GM21367 (cell line): ENCODE measurements at regions not wholly inside any gene's neighbourhood (a gene's known extent, or its start where the extent isn't known, plus 50 kb on each side); places are given as distances from the start of the nearest gene placed in this dataset.
"Not testable (repeated sequence)": the region's sequence is repeated elsewhere in the genome, so short reads cannot be mapped to it uniquely, and the experiment has no call there.

Source experiments
- ATAC-seq: cut with Tn5 transposase; IDR thresholded peaks from one replicate; pipeline ENCODE4 v1.9.1; 2021; ENCODE audit not compliant: unreplicated experiment

- no peak for ATAC-seq
Measured at GRCh38 chrX:114272096-114272686, 311.7 kb upstream of the HTR2C start.

GRCh38 chrX:114270371-114270770 lies 313.5 kb upstream of the HTR2C start:
- not testable (repeated sequence) for ATAC-seq

- no peak for ATAC-seq
Measured at GRCh38 chrX:114268643-114269042, 315.2 kb upstream of the HTR2C start.

GRCh38 chrX:114267142-114267541 lies 316.7 kb upstream of the HTR2C start:
- ATAC-seq: no peak

GRCh38 chrX:114252186-114252585 lies 331.7 kb upstream of the HTR2C start:
- no peak for ATAC-seq

DNA sequence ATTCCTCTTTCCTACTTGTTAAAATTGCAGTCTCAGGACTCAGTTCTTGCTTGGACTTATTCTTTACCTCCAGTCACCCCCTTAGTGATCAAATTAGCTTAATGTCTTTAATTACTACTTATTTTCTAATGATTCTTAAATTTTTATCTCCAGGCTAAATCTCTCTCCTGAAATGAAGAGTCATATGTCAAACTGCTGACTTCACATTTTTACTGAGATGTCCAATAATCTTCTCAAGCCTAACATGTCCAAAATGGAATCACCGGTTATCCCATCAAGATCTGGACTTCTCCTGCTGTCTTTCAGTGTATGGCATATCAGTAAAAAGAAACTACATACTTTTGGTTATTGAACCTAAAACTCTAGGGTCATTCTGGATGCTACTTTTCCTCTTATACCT lies 332.3 kb upstream of the HTR2C start:
- no peak for ATAC-seq

DNA sequence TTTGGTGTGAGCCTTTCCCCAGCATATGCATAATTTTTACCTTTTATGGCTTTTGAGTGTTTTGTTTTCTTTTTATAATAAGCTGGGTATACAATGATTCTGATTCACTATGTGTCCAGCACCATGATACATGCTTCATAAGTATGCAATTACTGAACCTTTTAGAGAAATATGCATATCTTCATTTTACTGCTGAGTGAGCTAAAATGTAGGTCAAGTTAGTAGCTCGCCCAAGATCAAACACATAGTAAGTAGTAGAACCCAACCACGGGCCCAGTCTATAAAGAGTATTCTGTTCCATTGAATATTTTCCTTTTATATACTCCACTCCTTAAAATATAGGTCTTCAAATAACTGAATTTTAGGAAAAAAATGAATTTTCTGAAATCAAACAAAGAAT lies 362.4 kb upstream of the HTR2C start:
- ATAC-seq: no peak

DNA sequence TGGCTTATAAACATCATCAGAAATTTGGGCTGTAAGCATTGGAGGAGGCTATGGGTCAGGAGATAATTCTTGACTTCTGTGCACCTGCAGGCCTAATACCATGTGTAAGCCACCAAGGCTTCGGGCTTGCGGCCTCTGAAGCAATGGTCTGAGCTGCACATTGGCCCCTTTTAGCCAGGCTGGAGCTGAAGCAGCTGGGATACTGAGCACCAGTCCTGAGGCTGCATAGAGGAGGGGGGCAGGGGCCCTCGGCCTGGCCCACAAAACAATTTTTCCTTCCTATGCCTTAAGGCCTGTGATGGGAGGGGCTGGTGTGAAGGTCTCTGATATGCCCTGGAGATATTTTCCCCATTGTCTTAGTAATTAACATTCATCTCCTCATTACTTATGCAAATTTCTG lies 373.0 kb upstream of the HTR2C start:
- no peak for ATAC-seq

GRCh38 chrX:114201622-114202021 lies 382.3 kb upstream of the HTR2C start:
- no peak for ATAC-seq

GRCh38 chrX:114181195-114181594 lies 402.7 kb upstream of the HTR2C start:
- no peak for ATAC-seq

- ATAC-seq: no peak
Measured at GRCh38 chrX:114178126-114178525, 405.8 kb upstream of the HTR2C start.

DNA sequence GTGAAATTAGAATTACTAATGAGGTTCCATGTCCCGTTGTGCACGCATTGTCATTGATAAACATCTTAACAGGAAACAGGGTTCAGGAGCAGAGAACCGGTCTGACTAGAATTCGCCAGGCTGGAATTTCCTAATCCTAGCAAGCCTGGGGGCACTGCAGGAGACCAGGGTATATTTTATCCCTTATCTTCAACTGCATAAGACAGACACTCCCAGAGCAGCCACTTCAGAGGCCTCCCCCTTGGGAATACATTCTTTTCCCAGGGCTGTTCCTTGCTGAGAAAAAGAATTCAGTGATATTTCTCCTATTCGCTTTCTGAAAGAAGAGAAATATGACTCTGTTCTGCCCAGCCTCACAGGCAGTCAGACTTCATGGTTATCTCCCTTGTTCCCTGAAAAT lies 416.6 kb upstream of the HTR2C start:
- ATAC-seq: not testable (repeated sequence)

DNA sequence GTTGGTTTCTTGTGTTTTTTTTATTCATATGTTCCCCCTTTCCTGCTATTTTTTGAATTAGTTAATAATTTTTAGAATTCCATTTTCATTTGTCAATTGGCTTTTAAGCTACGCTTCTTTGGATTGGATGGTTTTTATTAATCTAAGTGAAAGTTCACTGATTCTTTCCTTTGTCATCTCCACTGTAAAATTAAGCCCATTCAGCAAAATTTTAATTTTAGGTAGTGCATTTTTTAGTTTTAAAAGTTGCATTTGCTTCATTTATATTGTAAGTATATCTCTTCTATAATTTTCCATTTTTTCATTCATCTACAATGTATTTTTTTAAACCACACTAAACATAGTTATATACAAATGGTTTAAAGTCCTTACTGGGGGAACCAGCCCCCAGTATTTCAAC lies 417.3 kb upstream of the HTR2C start:
- ATAC-seq: no peak

DNA sequence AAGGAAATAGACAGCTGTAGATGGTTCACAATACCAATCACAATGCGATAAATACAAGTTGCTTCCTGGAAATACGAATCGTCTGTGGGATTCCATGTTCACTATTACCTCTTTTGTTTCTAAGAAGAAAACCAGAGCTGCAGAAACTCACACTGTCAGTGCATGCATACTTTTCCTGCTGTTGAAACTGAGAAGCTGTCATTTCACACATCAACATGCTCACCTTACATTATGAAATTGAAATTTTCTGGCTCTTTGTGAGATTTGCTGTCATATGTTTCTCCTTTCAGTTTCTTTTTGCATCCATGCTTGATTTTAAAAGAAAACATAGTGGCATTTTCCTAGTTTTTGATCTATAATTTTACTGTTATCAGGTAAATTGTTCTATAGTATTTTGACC lies 418.3 kb upstream of the HTR2C start:
- ATAC-seq: no peak

GRCh38 chrX:114162068-114162735 lies 421.7 kb upstream of the HTR2C start:
- ATAC-seq: no peak

GRCh38 chrX:114152801-114153200 lies 431.1 kb upstream of the HTR2C start:
- ATAC-seq: no peak

GRCh38 chrX:114152130-114152529 lies 431.8 kb upstream of the HTR2C start:
- ATAC-seq: no peak

GRCh38 chrX:114134465-114134864 lies 449.4 kb upstream of the HTR2C start:
- no peak for ATAC-seq

GRCh38 chrX:114127411-114128025 lies 456.4 kb upstream of the HTR2C start:
- no peak for ATAC-seq

- ATAC-seq: no peak
Measured at GRCh38 chrX:114127005-114127404, 456.9 kb upstream of the HTR2C start.

DNA sequence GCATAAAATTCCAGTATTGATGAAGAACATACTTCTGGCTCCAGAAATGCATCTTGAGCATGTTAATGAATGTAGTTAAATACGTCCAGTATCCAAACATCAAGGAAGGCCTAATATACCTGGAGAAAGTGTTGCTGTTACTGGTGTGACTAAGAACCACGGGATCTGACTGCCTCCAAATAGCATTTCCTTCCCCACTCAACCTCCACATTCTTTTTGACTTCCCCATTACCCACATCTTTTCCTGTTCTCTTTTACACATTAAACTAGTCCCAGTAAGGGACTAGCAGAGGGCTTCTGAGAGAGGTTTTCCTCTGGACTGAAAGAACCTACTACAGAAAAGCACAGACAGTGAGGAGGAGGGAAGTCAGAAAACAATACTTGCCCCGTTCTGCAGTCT lies 482.8 kb upstream of the HTR2C start:
- ATAC-seq: no peak

GRCh38 chrX:114097866-114098265 lies 486.0 kb upstream of the HTR2C start:
- no peak for ATAC-seq

- ATAC-seq: no peak
Measured at GRCh38 chrX:114097427-114097826, 486.5 kb upstream of the HTR2C start.
